ENCODE measurements at regions not wholly inside any gene's neighbourhood (a gene's known extent, or its start where the extent isn't known, plus 50 kb on each side); places are given as distances from the start of the nearest gene placed in this dataset.
"Not testable (repeated sequence)": the region's sequence is repeated elsewhere in the genome, so short reads cannot be mapped to it uniquely, and the experiment has no call there.

DNA sequence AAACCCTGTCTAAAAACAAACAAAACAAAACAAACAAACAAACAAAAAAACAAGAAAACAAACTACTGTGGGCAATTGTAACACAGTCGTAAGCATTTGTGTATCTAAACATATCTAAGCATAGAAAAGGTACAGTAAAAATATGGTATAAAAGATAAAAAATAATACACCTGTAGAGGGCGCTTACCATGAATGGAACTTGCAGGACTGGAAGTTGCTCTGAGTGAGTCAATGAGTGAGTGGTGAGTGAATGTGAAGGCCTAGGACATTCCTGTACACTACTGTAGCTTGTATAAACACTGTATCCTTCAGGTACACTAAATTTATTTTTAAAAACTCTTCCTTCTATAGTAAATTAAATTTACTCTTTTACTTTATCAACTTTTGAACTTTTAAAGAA lies 332.0 kb downstream of the ZNF248 start:
- not testable (repeated sequence) for H3K27me3 ChIP-seq; H3K36me3 ChIP-seq; H3K4me3 ChIP-seq; H3K27ac ChIP-seq; DNase-seq (ENCODE audit: low spot score); H3K4me1 ChIP-seq; H3K9me3 ChIP-seq
- TF ChIP-seq, protein P1, sequence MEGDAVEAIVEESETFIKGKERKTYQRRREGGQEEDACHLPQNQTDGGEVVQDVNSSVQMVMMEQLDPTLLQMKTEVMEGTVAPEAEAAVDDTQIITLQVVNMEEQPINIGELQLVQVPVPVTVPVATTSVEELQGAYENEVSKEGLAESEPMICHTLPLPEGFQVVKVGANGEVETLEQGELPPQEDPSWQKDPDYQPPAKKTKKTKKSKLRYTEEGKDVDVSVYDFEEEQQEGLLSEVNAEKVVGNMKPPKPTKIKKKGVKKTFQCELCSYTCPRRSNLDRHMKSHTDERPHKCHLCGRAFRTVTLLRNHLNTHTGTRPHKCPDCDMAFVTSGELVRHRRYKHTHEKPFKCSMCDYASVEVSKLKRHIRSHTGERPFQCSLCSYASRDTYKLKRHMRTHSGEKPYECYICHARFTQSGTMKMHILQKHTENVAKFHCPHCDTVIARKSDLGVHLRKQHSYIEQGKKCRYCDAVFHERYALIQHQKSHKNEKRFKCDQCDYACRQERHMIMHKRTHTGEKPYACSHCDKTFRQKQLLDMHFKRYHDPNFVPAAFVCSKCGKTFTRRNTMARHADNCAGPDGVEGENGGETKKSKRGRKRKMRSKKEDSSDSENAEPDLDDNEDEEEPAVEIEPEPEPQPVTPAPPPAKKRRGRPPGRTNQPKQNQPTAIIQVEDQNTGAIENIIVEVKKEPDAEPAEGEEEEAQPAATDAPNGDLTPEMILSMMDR (IDR thresholded peaks at IDR 0.05), result peak in 1 of 2 donors; percentile 39

DNA sequence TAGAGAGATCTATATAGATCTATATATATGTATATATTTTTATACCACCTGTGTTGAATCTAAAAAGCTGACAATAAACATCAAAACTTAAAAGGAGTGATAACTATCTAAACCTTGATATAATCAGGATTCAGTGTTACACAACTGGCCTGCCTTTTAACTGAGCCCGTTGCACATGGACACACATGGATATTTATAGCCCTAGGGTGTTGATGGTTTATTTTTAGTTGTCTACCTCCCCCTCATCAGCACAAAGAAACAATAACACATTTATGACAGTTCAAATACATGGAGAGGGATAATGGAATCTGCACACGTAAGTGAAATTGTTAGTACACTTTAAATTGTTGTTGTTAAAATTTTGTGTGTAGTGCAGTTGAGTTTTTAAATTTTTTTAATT lies 336.9 kb downstream of the ZNF248 start:
- Histone ChIP-seq H3K9me3 (no peaks in the 10 kb centered on the region), H3K36me3 (no peaks in the 10 kb centered on the region), H3K4me1 (no peaks in the 10 kb centered on the region), H3K27ac (peak overlapping the region in 1 of 2 donors; percentile 12), H3K4me3 (no peak overlapping the region), H3K27me3 (no peaks in the 10 kb centered on the region)
- TF ChIP-seq, protein P1 (IDR thresholded peaks at IDR 0.05), result no peak
- DNase-seq (ENCODE audit: low spot score), result no peak

DNA sequence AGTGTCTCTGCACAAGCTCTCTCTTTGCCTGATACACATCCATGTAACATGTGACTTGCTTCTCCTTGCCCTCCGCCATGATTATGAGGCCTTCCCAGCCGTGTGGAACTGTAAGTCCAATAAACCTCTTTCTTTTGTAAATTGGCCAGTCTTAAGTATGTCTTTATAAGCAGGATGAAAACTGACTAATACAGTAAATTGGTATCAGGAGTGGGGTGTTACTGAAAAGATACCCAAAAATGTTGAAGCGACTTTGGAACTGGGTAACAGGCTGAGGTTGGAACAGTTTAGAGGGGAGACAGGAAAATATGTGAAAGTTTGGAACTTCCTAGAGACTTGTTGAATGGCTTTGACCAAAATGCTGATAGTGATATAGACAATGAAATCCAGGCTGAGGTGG lies 346.9 kb downstream of the ZNF248 start:
- not testable (repeated sequence) for H3K36me3 ChIP-seq

DNA sequence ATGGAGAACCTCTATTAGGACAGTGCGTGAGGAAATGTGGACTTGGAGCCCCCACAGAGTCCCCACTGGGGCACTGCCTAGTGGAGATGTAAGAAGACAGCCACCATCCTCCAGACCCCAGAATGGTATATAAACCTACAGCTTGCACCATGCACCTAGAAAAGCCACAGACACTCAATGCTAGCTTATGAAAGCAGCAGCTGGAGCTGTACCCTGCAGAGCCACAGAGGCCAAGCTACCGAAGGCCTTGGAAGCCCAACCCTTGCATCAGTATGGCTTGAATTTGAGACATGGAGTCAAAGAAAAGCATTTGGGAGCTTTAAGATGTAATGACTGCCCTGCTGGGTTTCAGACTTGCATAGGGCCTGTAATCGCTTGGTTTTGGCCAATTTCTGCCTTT lies 361.3 kb downstream of the ZNF248 start:
- Histone ChIP-seq H3K9me3 (no peaks in the 10 kb centered on the region), H3K27me3 (no peaks in the 10 kb centered on the region), H3K36me3 (no peaks in the 10 kb centered on the region), H3K4me3 (no peak overlapping the region), H3K27ac (no peak overlapping the region), H3K4me1 (no peaks in the 10 kb centered on the region)
- no peak for DNase-seq (ENCODE audit: low spot score)
- TF ChIP-seq, protein P1 (IDR thresholded peaks at IDR 0.05), result no peak

More for the DNA sequence above, 346.9 kb downstream of the ZNF248 start:
- H3K27ac ChIP-seq; H3K4me3 ChIP-seq; H3K27me3 ChIP-seq; H3K4me1 ChIP-seq; DNase-seq (ENCODE audit: low spot score): not testable (repeated sequence)
- peaks cover 0 to 11% of the 10 kb centered on the region in 2 donors for H3K9me3 ChIP-seq

DNA sequence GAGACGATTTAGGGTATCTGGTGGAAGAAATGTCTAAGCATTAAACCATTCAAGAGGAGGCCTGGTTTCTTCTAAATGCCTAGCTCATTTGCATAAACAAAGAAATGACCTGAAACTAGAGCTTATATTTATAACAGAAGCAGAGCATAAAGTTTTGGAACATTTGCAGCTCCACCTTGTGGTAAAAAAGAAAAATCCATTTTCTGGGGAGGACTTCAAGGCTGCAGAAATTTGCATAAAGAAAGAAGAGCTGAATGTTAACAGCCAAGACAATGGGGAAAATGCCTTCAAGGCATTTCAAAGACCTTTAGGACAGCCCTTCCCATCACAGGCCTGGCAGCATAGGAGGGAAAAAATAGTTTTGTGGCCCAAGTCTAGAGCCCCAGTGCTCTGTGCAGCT lies 362.0 kb downstream of the ZNF248 start:
- Histone ChIP-seq H3K36me3 (no peaks in the 10 kb centered on the region), H3K27ac (no peak overlapping the region), H3K4me3 (no peak overlapping the region), H3K4me1 (no peaks in the 10 kb centered on the region), H3K27me3 (no peaks in the 10 kb centered on the region), H3K9me3 (no peaks in the 10 kb centered on the region)
- no peak for DNase-seq (ENCODE audit: low spot score)
- TF ChIP-seq, protein P1 (IDR thresholded peaks at IDR 0.05), result peak in 1 of 2 donors; percentile 57

DNA sequence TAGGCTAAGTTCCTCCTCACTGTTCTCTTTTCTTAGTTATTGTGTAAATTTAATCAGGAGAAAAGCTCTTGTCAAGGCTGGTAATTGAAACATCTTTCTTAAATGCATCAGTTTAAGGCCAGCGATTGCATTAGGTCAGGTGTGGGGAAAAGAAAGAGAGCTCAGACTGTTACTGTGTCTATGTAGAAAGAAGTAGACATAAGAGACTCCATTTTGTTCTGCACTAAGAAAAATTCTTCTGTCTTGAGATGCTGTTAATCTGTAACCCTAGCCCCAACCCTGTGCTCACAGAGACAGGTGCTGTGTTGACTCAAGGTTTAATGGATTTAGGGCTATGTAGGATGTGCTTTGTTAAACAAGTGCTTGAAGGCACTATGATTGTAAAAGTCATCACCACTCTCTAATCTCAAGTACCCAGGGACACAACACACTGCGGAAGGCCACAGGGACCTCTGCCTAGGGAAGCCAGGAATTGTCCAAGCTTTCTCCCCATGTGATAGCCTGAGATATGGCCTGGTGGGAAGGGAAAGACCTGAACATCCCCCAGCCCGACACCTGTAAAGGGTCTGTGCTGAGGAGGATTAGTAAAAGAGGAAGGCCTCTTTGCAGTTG lies 364.1 kb downstream of the ZNF248 start:
- H3K36me3 ChIP-seq, result not testable (repeated sequence)

DNA sequence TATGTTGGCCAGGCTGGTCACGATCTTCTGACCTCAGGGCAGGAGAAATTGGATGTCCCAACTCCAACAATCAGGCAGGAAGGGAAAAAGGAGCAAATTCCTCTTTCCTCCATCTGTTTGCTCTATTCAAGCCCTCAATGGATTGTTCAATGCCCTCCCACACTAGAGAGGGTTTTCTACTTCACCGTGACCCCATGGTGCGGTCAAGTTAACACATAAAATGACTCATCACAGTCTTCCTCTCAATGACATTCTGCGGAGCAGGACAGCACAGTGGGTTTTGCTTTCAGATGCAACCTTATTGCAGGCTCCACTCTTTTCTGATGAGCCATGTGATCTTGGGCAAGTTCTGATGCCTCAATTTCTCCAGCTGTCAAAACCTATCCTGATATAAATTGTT lies 364.9 kb downstream of the ANKRD30A start:
- no peaks in the 10 kb centered on the region for H3K9me3 ChIP-seq
- no peaks in the 10 kb centered on the region for H3K27me3 ChIP-seq
- no peaks in the 10 kb centered on the region for H3K4me1 ChIP-seq
- no peak overlapping the region for H3K27ac ChIP-seq
- no peaks in the 10 kb centered on the region for H3K36me3 ChIP-seq
- TF ChIP-seq, protein P1 (IDR thresholded peaks at IDR 0.05), result no peak
- DNase-seq (ENCODE audit: low spot score), result no peak
- no peak overlapping the region for H3K4me3 ChIP-seq

More for the DNA sequence above, 364.1 kb downstream of the ZNF248 start:
- not testable (repeated sequence) for H3K9me3 ChIP-seq; H3K27me3 ChIP-seq; DNase-seq (ENCODE audit: low spot score); H3K4me3 ChIP-seq; H3K27ac ChIP-seq; H3K4me1 ChIP-seq
